Endodermal cell (in vitro differentiated cells): ENCODE measurements at regions not wholly inside any gene's neighbourhood (a gene's known extent, or its start where the extent isn't known, plus 50 kb on each side); places are given as distances from the start of the nearest gene placed in this dataset.

Experiments
- DNase-seq: peaks from one replicate; pipeline ENCODE4 v3.0.0-alpha.2; 2017
- H3K27ac ChIP-seq: 2 replicates; pipeline ENCODE4 v1.5.1; 2013; ENCODE audit warnings: mild to moderate bottlenecking, low read depth, low read length, moderate library complexity
- H3K27me3 ChIP-seq: 2 replicates; pipeline ENCODE4 v1.6.1; 2013; ENCODE audit warnings: mild to moderate bottlenecking, low read length, moderate library complexity; ENCODE audit not compliant: insufficient read depth, control insufficient read depth, poor library complexity, severe bottlenecking
- H3K36me3 ChIP-seq: 2 replicates; pipeline ENCODE4 v1.7.0; 2013; ENCODE audit warnings: mild to moderate bottlenecking, low read length, moderate library complexity; ENCODE audit not compliant: control insufficient read depth, insufficient read depth
- H3K4me1 ChIP-seq: one replicate; pipeline ENCODE4 v1.7.0; 2013; ENCODE audit warnings: low read length; ENCODE audit not compliant: control insufficient read depth, insufficient read depth
- H3K4me3 ChIP-seq: 2 replicates; pipeline ENCODE4 v1.5.1; 2013; ENCODE audit warnings: mild to moderate bottlenecking, low read length, moderate library complexity
- H3K9ac ChIP-seq: 2 replicates; pipeline ENCODE4 v1.6.1; 2013; ENCODE audit warnings: mild to moderate bottlenecking, low read length, moderate library complexity; ENCODE audit not compliant: poor library complexity, severe bottlenecking; ENCODE audit errors: extremely low read depth
- H3K9me3 ChIP-seq: 2 replicates; pipeline ENCODE4 v1.6.1; 2013; ENCODE audit warnings: mild to moderate bottlenecking, low read length, moderate library complexity; ENCODE audit not compliant: control insufficient read depth
- H3K27ac Mint-ChIP-seq: 2 replicates; pipeline ENCODE4 v1.8.0; 2020; ENCODE audit warnings: mixed read lengths
- H3K27me3 Mint-ChIP-seq: 2 replicates; pipeline ENCODE4 v1.8.0; 2021; ENCODE audit warnings: mild to moderate bottlenecking, mixed read lengths; ENCODE audit not compliant: insufficient read depth
- H3K36me3 Mint-ChIP-seq: 2 replicates; pipeline ENCODE4 v1.8.0; 2020; ENCODE audit warnings: low read depth, mixed read lengths
- H3K4me1 Mint-ChIP-seq: 2 replicates; pipeline ENCODE4 v1.8.0; 2020; ENCODE audit warnings: mixed read lengths
- H3K4me3 Mint-ChIP-seq: 2 replicates; pipeline ENCODE4 v1.8.0; 2020; ENCODE audit warnings: mild to moderate bottlenecking, moderate library complexity, mixed read lengths
- H3K9me3 Mint-ChIP-seq: 2 replicates; pipeline ENCODE4 v1.8.0; 2020; ENCODE audit warnings: mild to moderate bottlenecking, mixed read lengths
- WGBS, 2 experiments: methylation state at CpG; one replicate each; pipeline versions ENCODE4 v1.1.5 to v1.1.7; 2013; ENCODE audit warnings: missing lambda C conversion rate in 2 of 2, mixed read lengths in 1 of 2; ENCODE audit not compliant: insufficient coverage in 1 of 2, insufficient read length in 1 of 2; 5-methylcytosine and 5-hydroxymethylcytosine counted together
- TF ChIP-seq, protein P1 (sequence below): fragments of 200-600 bp; sonication (generic); conservative IDR thresholded peaks from 2 replicates; pipeline ENCODE4 v1.5.0; 2021; ENCODE audit warnings: antibody characterized with exemption, mild to moderate bottlenecking

DNA sequence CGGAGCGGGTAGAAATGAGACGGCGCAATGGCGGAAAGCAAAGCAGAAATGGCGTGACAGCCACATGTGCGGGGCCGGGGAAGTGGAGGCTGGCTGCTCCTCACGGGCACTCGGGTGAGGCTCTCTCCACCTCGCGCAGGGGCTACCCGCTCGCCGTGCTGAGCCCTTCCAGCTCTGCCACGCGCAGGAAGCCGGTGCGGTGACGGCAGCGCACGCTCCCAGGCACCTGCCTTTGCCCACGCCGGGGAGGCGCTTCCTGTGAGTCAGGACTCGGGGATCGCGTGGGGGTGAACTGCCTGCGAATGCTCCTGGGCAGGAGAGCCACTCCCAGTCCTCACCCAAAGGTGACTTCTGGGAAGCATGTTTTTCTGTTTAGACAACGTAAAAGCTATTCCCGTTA lies 431.2 kb downstream of the GLRX3 start:
- H3K4me1 ChIP-seq = no peaks in the 10 kb centered on the region
- H3K9me3 ChIP-seq = no peaks in the 10 kb centered on the region
- Mint-ChIP-seq H3K9me3 (no peaks in the 10 kb centered on the region), H3K27me3 (peaks cover 4% of the 10 kb centered on the region), H3K4me3 (no peak overlapping the region), H3K27ac (no peak overlapping the region), H3K4me1 (no peaks in the 10 kb centered on the region), H3K36me3 (no peaks in the 10 kb centered on the region)
- H3K9ac ChIP-seq = no peak overlapping the region
- TF ChIP-seq, protein P1, sequence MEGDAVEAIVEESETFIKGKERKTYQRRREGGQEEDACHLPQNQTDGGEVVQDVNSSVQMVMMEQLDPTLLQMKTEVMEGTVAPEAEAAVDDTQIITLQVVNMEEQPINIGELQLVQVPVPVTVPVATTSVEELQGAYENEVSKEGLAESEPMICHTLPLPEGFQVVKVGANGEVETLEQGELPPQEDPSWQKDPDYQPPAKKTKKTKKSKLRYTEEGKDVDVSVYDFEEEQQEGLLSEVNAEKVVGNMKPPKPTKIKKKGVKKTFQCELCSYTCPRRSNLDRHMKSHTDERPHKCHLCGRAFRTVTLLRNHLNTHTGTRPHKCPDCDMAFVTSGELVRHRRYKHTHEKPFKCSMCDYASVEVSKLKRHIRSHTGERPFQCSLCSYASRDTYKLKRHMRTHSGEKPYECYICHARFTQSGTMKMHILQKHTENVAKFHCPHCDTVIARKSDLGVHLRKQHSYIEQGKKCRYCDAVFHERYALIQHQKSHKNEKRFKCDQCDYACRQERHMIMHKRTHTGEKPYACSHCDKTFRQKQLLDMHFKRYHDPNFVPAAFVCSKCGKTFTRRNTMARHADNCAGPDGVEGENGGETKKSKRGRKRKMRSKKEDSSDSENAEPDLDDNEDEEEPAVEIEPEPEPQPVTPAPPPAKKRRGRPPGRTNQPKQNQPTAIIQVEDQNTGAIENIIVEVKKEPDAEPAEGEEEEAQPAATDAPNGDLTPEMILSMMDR = no peak
- H3K27me3 ChIP-seq = no peaks in the 10 kb centered on the region
- no peak for DNase-seq
- H3K36me3 ChIP-seq = no peaks in the 10 kb centered on the region
- no peak overlapping the region for H3K27ac ChIP-seq
- H3K4me3 ChIP-seq = no peak overlapping the region
- 96 to 98% methylated on average over 26 to 29 of the region's 31 CpGs for WGBS, 2 experiments

DNA sequence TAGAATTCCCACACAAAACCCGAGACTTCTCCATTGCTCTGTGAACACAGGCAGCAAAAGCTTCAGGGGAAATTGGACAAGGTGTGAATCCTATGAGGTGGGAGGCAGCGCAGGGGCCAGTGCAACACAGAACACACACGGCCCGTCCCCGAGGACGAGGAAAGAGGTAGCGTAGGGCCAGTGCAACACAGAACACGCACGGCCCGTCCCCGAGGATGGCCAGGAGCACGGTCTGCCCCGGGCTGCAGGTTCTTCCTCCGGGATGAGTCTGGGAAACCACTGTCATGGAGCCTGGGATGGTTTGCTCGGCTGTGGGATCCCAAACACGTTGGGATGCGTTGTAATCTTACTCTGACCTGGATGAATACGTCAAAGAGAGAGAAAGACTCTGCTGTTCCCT lies 432.1 kb downstream of the GLRX3 start:
- no peak for DNase-seq
- no peaks in the 10 kb centered on the region for H3K27me3 ChIP-seq
- no peaks in the 10 kb centered on the region for H3K4me1 ChIP-seq
- no peaks in the 10 kb centered on the region for H3K9me3 ChIP-seq
- Mint-ChIP-seq H3K4me3 (no peak overlapping the region), H3K27ac (no peak overlapping the region), H3K4me1 (no peaks in the 10 kb centered on the region), H3K9me3 (no peaks in the 10 kb centered on the region), H3K27me3 (peaks cover 3% of the 10 kb centered on the region), H3K36me3 (no peaks in the 10 kb centered on the region)
- H3K27ac ChIP-seq = no peak overlapping the region
- H3K9ac ChIP-seq = no peak overlapping the region
- WGBS, 2 experiments = 96 to 99% methylated on average over 10 to 18 of the region's 18 CpGs
- H3K4me3 ChIP-seq = no peak overlapping the region
- no peaks in the 10 kb centered on the region for H3K36me3 ChIP-seq
- TF ChIP-seq, protein P1 = no peak

DNA sequence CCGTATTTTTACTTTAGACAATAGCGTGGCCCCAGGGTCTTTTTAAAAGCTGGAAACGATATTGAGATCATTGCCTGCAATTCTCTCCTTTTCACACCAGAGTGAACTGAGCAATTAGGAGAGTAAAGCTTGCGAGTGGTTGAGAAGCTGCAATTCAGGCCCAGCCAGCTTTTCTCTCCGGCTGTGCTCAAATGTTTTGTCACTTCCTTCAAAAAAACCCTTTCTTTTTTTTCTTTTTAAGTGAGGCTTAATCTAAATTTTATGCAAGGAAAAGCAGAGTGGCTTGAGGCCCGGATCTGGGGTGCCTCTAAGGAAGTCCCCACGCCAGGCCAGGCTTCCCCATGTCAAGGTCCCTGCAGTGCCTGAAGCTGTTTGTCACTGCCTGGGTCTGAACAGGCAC lies 433.9 kb downstream of the GLRX3 start:
- Mint-ChIP-seq H3K4me3 (no peak overlapping the region), H3K36me3 (no peaks in the 10 kb centered on the region), H3K27me3 (peaks cover 4% of the 10 kb centered on the region), H3K9me3 (no peaks in the 10 kb centered on the region), H3K4me1 (no peaks in the 10 kb centered on the region), H3K27ac (no peak overlapping the region)
- no peaks in the 10 kb centered on the region for H3K9me3 ChIP-seq
- H3K9ac ChIP-seq = no peak overlapping the region
- 90 to 97% methylated on average over 4 to 7 of the region's 7 CpGs for WGBS, 2 experiments
- no peaks in the 10 kb centered on the region for H3K36me3 ChIP-seq
- DNase-seq = no peak
- no peaks in the 10 kb centered on the region for H3K4me1 ChIP-seq
- no peaks in the 10 kb centered on the region for H3K27me3 ChIP-seq
- TF ChIP-seq, protein P1 = no peak
- H3K27ac ChIP-seq = no peak overlapping the region
- H3K4me3 ChIP-seq = no peak overlapping the region
